GM23248 (cell line): ENCODE measurements at regions not wholly inside any gene's neighbourhood (a gene's known extent, or its start where the extent isn't known, plus 50 kb on each side); places are given as distances from the start of the nearest gene placed in this dataset.

Experiments used
- EZH2 ChIP-seq: fragments of 200-600 bp; sonication (generic); IDR thresholded peaks from 2 replicates; pipeline ENCODE4 v1.6.1; 2018; ENCODE audit warnings: antibody characterized with exemption, mild to moderate bottlenecking; ENCODE audit not compliant: insufficient read depth, poor library complexity, severe bottlenecking
- EZH2phosphoT487 ChIP-seq: fragments of 200-600 bp; sonication (generic); IDR thresholded peaks from 2 replicates; pipeline ENCODE4 v1.6.1; 2018; ENCODE audit warnings: antibody characterized with exemption, moderate library complexity, mild to moderate bottlenecking, low read depth; ENCODE audit not compliant: insufficient read depth

DNA sequence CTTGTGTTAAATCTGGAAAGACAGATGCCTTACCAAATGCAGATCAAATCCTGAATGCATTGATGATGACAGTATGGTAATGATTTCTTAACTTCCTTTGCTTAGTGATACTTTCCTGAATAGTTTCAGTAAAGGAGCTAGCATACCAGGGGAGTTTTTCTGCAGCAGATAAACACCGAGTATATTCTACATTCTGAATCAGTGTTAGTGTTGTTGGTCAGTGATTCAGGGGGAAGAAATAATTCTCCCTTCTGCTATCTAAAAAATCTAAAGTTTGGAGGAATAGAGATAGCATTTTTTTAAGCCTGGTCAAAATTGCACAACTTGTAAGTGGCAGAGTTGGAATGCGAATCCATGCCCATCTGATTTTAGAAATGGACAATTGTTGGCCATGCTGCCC lies 512.2 kb upstream of the MARCKS start:
- TF ChIP-seq EZH2 (no peak), EZH2phosphoT487 (no peak)
